ENCODE measurements at regions not wholly inside any gene's neighbourhood (a gene's known extent, or its start where the extent isn't known, plus 50 kb on each side); places are given as distances from the start of the nearest gene placed in this dataset.
"Not testable (repeated sequence)": the region's sequence is repeated elsewhere in the genome, so short reads cannot be mapped to it uniquely, and the experiment has no call there.

DNA sequence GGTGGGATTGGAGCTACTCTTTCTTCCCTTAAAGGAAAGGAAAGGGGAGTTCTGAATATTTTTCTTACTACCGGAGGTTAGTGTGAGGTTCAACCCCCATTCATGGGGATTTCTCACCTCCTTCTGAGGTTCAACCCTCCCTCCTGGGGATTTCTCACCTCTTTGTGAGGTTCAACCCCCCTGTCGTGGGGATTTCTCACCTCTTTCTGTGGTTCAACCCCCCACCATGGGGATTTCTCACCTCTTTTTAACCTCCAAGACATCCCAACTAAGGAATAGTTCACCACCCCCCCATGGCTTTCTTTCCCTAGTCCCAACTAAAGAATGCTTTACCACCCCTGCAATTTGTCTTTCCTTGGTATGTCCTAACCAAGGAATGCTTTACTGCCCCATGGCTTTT is 520.3 kb downstream of the EDEM1 start:
- no peak for DNase-seq

DNA sequence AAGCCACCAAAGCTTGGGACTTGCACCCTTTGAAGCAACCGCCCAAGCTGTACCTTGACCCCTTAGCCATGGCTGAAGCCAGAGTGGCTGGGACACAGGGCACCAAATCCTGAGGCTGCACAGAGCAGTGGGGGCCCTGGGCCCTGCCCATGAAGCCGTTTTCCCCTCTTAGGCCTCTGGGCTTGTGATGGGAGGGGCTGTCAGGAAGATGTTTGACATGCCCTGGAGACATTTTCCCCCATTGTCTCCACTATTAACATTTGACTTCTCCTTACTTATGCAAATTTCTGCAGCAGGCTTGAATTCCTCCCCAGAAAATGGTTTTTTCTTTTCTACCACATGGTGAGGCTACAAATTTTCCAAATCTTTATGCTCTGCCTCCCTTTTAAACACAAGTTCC is 522.2 kb downstream of the EDEM1 start:
- no peak for DNase-seq

DNA sequence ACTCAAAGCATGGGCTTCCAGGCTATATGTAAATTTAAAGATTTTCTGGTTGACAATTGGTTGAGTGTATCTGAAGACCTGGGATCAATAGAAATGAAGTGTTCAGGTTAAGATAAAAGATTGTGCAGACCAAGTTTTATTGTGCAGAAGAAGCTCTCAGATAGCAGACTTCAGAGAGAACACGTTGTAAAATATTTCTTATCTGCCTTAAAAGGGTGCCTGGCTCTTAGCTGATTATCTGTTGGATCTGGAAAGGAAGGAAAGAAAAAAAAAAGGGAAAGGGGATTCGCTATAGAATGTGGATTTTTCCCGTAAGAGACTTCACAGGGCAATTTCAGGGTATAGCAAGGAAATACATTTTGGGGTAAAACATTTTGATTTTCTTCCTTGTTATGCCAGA is 523.2 kb downstream of the EDEM1 start:
- no peak for DNase-seq

DNA sequence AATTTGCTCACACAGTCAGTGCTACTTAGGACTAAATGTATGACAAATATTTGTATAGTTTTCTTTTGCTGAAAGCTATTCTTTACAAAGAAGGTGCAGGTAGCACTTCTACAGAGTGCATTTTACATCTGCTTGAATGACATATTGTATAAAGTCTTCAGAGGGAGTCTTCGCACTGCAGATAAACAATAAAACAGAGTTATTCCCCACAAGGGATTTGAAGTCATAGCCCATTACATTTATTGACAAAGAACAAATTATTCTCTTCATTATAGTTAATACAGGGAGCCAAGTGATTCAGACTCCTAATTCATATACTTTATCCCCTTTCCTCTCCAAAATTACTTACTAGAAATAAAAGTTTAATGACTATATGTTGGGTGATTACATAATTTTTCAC is 529.7 kb downstream of the EDEM1 start:
- no peak for DNase-seq

DNA sequence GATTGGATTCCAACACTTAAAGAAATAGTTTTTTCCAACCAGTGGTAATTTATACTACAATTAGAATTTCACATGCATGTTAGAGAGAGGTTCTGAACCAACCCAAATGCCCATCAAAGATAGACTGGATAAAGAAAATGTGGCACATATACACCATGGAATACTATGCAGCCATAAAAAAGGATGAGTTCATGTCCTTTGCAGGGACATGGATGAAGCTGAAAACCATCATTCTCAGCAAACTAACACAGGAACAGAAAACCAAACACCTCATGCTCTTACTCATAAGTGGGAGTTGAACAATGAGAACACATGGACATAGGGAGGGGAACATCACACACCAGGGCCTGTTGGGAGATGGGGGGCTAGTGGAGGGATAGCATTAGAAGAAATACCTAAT is 532.2 kb downstream of the EDEM1 start:
- not testable (repeated sequence) for DNase-seq

DNA sequence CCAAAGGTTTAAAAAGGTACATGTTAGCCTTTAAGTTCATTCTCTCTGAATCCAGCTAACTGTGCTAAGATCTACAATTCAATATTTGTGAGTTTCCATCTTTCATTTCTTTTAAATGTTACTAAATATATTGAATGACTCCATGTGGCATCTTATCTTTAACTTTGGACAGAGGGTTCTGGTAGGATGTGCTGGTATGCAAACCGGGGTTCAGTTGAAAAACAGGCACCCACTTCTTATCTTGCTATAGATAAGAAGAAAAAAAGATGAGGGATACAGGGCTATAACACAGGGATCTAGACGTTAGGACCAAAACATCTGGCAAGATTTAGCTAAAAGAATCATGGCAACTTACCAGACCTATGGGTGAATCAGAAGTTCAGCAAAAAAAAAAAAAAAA is 538.3 kb downstream of the EDEM1 start:
- no peak for DNase-seq

DNA sequence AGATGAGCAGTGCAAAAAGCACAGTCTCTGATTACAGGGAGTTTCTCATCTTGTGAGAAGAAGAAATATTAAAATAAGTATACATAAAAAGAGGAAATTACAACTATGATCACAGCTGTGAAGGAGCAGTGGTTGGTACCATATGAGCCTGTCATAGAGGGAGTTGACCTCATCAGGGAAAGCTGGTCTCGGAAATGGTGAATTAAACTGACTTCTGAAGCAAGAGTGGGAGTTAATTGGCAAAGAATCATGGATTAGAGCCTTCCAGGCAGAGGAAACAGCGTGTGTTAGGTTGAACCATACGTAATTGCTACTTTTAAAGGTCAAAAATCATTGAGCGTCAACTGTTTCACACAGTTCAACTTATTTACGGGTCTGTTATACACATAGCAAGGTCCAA is 539.1 kb downstream of the EDEM1 start:
- DNase-seq: no peak

DNA sequence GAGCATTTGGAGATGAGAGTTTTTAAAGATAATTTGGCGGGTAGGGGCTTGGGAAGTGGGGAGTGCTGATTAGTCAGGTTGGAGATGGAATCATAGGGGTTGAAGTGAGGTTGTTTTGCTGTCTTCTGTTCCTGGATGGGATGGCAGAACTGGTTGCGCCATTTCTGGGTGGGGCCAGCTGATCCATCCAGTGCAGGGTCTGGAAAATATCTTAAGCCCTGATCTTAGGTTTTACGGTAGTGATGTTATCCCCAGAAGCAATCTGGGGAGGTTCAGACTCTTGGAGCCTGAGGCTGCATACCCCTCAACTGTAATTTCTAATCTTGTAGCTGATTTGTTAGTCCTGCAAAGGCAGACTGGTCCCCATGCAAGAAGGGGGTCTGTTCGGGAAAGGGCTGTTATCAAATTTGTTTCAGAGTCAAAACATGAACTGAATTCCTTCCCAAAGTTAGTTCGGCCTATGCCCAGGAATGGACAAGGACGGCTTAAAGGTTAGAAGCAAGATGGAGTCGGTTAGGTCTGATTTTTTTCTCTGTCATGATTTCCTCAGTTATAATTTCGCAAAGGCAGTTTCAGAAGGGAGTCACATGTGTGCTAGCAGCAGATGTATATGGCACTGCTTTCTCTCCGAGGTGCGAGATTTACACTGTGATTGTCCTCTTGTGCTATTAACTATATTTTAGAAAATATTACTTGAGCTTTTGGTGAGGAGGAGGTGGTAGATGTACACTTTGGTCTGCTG is 540.4 kb downstream of the EDEM1 start:
- DNase-seq: no peak

DNA sequence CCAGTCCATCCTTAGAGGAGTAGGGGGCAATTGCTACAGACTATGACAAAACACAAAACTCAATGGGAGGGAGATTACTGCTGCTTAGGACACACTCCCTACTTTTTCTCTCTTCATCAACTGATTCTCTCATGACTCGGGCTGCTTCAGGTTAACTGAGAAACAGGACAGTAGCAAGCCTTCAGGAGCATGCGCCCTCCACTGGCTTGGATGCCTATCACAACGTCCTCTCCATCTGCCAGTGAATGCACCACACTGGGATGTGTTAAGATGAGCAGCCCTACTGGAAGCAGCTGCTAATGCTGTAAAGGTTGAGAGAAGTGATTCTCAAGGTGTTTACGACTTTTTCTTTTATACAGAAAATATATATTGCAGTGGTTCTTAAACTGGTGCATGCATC is 542.3 kb downstream of the EDEM1 start:
- DNase-seq: no peak

DNA sequence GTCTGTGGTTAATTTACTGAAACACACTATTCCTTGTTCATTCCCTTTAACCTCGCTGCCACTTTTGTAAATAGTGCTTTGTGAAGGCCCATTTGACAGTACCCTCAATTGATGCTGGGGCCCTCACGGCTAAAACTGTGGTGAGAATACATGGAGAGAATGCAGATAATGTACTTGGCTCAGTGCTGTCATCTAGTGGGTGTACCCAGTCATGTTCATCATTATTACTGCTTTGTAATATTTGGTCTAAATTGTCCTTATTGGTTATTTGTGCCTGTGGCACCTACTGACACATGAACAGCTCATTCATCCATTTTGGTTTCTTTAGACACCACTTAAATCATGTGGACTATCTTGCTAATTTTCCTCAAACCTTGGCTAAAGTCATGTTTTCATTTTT is 543.6 kb downstream of the EDEM1 start:
- DNase-seq: no peak

DNA sequence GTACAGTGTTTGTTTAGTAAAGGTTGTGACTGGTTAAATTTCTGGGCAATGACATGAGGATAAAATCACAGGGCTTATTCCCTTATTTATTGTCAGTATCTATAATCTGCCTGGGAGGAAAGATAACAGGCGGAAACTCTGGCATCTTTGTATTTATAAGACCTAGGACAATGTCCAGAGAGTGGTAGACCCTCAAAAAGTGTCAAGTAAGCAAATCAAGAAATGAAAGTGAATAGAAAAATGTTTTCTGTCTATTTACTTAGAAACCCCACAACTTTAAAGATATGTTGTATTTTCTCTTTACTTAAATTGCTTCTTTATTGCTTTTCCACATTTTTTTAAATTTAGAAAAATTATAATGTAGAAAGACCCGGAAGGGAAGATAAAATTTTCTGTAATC is 544.6 kb downstream of the EDEM1 start:
- DNase-seq: no peak

DNA sequence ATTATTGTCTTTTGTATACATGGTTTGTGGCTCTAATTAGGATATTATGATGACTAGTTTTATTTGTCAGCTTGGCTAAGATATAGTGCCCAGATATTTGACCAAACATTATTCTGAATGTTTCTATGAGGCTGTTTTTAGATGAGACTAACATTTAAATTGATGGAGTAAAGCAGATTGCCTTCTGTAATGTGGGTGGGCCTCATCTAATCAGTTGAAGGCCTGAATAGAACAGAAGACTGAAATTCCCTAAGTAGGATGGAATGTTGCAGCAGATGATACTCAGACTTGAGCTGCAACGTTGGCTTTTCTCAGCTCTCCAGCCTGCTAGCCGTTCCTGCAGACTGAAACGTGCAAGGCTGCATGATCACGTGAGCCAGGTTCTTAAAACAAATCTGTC is 546.5 kb downstream of the EDEM1 start:
- no peak for DNase-seq

DNA sequence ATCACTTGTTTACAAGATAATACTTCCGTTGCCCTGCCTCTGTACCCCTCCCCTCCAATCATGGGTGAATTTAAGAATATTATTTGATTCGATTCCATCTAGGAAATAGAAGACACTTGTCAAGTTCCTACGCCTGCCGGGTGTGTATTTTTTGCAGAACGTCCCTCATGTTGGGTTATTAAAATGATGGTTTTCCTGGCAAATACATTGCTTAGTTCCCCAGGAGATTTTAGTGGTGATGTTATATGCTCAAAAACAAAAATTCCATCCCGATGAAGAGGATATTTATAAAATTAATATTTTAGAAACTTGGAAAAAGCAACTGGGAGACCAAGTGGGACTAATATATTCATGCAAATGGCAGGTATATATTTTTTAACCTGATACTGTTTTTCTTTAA is 548.4 kb downstream of the EDEM1 start:
- no peak for DNase-seq

DNA sequence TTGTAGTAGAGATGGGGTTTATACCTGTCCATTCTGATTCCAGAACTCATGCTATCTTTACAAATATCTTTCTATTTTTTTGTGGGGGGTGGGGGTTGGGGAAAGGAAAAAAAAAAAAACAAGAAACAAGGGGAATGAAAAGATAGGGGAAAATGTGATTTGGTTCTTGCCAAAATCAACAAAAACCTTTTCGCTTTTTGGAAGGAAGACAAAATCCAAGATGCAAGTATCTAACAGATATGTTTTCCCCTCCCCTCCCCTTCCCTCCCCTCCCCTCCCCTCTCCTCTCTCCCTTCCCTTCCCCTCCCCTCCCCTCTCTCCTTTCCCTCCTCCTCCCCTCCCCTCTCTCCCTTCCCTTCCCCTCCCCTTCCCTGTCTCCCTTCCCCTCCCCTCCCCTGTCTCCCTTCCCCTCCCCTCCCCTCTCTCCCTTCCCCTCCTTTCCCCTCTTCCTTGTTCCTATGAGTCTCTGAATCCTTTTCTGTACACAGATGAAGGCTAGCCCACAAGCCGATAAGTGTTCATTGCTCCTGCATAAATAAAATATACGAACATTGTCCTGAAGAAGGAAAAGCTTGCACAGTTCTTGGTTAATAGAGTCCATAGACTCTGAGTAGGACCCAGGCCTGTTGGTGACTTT is 551.9 kb downstream of the EDEM1 start:
- no peak for DNase-seq

DNA sequence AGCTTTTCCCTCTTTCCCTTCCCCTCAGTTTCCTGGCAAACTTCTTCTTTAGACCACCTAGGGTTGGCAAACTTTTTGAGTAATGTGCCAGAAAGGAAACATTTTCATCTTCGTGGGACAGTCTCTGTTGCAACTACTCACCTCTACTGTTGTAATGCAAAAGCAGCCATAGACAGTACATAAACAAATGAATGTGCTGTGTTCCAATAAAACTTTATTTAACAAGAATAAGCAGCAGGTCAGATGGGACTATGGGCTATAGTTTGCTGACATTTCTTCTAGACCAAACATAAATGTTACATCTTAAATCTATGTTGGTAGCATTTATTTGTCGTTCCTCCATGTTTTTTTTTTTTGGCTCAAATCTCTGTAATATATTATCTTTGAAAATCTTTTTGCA is 552.4 kb downstream of the EDEM1 start:
- no peak for DNase-seq

DNA sequence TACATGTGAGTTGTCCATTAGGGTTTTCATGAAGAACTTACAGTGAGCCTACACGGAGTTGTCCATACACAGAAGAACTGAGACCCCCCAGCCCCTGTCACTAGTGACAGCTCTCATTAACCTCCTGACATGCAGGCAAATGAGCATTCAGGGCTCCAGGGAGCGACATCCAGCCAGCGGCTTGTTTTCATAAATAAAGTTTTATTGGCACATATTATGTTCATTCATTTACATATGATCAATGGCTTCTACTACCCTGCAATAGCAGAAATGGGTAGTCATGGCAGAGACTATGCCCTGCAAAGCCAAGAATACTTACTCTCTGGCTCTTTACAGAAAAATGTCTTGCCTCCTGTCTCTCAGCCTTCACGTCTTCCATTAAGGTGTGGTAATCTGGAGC is 553.5 kb downstream of the EDEM1 start:
- DNase-seq: no peak

DNA sequence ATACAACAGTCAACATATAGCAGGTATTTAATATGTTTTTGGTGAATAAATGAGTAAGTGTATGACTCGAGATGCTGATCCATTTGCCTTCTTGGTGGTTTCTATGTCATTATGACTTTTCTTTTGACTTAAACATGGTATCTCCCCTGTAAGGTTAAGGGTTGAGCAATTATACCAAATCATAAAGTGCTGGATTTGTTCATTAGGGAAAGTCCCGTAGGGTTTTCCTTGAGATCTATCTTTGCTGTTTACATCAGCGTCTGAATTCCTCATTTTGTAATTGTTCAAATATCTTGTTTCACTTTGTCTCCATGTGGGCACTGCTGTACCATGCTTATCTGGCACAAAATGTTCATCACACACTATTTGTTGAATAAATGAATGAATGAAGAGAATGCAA is 562.6 kb downstream of the EDEM1 start:
- no peak for DNase-seq

DNA sequence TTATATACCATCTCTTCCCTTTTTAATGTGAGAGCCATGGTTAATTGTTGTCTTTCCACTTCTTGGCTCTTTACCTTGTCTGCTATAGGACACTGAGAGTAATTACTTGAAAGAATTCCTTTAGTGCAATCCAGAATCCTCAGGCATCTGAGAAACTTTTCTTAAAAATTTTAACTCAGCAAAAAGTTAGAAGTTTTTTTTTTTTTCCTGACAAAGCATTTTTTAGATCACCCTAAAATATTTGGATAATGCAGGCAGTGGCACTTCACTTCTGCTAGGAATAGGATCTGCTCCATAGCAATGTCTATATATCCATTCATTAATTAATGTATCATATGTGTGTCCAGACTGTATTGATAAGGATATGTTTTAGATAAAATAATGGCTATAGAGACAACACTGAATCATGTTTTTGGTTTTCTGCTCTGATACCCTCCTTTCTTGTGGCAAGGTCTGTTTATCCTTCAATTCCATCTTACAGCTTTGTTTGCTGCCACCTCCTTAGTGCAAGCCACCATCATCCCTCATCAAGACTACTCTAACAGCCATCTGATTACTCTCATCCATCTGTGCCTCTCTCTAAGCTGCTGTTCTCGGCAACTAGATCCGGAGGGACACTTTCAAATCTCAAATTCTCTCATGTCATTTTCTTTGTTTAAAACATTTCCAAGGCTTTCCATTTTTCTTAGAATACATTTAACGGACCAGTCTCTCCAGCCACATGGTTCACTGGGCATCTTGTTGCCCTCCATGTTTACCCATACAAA is 563.5 kb downstream of the EDEM1 start:
- no peak for DNase-seq

DNA sequence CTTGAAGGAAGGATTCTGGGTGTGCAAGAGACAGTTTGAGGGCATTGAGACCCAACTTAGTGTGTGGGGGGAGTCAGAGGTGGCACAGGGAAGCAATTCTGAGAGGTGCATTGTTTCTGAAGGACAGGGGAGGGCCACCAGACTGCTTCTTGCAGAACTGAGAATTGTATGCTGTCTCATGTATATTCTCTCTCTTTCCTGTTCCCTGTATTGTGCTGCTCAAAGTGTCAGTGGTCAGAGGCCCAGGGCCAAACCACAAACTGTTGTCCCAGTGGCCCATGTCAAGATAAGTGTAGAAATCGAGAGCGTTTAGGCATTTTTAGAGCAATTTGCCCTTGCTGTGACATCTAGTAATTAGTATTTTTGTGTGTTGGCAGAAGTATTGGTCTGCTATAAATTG is 567.1 kb downstream of the EDEM1 start:
- DNase-seq: no peak

DNA sequence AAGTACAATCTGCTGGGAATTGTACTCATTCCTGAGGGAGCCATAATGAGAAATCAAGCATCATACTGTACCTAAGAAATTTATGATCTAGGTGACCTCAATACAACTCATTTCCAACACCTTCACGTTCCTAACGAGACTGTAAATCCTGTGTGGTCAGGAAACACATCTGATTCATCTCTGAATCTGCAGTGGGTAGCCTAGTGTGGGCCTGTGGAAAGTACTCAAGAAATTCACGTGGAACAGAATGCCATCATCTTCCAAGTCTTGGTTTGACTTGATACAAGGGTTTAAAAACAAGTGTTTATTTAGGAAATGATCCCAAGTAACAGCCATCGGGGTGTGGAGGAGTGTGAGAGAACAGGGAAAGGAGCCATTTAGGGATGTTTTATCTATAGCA is 568.9 kb downstream of the EDEM1 start:
- no peak for DNase-seq

DNA sequence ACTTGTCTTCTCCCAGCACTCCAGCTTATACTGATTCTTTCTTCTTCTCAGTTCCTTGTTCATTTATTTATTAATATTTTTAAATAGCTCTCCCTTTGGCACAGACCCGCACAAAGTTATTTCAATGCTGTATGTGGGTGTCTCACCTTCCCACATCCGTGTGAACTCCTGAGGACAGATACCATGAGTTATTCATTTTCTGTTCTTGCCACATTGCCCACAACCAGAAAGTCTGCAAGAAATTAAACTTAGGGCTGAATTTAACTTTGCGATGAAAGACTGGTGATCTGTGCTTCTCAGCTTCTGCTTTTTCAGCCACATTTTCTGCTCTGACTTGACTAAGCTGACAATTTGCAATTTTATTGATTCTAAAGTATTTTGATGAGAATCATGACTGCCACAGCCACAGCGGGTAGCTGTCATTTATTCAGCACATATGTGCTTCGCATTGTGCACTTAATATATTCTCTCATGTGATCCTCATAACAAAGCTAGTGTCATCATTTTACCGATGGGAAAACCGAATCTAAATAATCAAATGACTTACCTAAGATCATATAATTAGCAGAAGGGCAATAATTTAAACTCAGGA is 569.8 kb downstream of the EDEM1 start:
- no peak for DNase-seq

DNA sequence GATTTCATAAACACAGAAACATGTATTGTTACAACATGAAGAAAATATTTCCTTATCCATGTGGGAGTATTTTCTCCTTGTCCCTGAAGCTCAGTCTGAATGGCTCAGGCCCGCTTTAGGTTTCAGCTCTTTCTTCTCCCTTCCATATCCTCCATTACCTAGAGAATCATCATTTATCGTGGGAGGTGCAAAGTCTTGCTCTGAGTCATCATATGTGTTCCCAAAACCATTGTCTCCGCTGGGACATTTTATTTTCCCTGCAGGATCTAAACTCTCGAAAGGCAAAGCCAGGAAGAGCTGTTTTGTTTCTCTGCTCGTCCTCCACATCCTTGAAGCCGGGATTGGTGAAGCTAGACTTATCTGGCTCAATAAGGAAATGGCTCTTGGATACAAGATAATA is 571.2 kb downstream of the EDEM1 start:
- no peak for DNase-seq

DNA sequence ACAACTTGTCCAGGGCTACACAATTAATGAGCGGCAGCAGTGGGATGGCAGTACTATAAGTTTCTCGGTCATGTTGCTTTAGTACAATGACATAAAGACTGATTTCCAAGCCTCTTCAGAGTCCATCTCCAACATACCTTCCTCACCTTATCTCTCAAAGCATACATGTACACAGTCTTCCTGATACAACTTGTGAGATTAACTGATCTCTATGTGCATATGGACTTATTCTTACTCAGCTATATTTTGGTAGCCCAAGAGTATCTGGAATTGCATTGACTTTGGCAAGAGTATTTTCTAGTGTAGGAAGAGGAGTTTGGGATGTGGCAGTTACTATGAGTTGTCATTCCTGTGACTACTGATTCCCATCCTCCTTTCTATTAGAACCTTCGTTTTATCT is 575.0 kb downstream of the EDEM1 start:
- no peak for DNase-seq

DNA sequence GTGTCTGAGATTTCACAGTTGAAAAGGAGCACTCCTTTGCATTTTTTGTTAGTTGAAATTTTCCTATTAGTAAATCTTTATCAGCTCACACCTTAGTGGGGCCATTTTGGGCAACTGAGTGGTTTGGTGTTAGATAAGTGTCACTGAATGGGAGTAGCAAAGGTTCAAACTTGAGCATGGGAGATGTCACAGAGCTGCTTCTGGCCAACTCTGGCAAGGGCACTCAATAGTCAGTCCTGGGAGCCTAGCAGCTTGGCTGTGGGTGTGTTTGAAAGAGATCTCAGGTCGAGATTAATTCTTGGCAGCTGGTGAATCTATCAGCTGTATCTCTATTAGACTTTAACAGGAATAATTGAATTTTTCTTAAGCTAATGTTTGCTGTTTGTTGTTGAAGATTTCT is 579.3 kb downstream of the EDEM1 start:
- DNase-seq: no peak

Measured in stimulated activated CD4-positive, alpha-beta T cell treated with anti-CD3 and anti-CD28 coated beads, Interleukin-1b, Interleukin-23, amount 100 ng/mL, for 48 hours (primary cell).